ENCODE measurements at regions not wholly inside any gene's neighbourhood (a gene's known extent, or its start where the extent isn't known, plus 50 kb on each side); places are given as distances from the start of the nearest gene placed in this dataset.

DNA sequence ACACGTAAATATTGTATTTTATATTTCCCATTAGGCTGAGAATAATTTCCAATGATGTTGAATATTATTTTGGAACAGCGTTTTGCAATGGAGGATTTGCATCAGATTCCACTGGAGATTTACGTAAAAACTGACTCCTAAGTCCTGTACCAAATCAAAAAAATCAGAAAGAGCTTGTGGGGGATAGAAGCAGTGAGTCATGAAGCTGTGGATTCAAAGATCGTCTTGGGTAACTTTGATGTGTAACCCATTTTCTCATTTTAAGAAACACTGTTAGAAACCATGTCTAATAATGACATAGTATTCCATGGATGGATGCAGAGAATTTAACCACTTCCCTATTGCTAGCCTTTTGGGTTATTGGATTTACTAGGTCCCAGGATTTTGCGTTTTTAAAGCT is 158.6 kb downstream of the INHBA start:
- Histone ChIP-seq H3K9me3 (ENCODE audit: low read depth) (no peaks in the 10 kb centered on the region), H2AFZ (replicated peaks) (no peak overlapping the region), H3K4me3 (no peak overlapping the region), H3K4me2 (no peak overlapping the region), H3K27me3 (no peaks in the 10 kb centered on the region), H3K79me2 (ENCODE audit: low read depth) (no peaks in the 10 kb centered on the region), H3K4me1 (peaks cover 3% of the 10 kb centered on the region), H4K20me1 (ENCODE audit: low read depth) (no peaks in the 10 kb centered on the region), H3K9ac (no peak overlapping the region), H3F3A (ENCODE audit: low read depth) (peaks cover 1% of the 10 kb centered on the region), H3K27ac (no peak overlapping the region), H3K36me3 (no peaks in the 10 kb centered on the region)
- DNase-seq (ENCODE audit: low spot score), result no peak
- Mint-ChIP-seq H3K4me1 (no peaks in the 10 kb centered on the region), H3K27me3 (ENCODE audit: insufficient read depth, low read depth) (peaks cover 3% of the 10 kb centered on the region), H3K9me3 (no peaks in the 10 kb centered on the region), H3K27ac (no peak overlapping the region), H3K4me3 (no peak overlapping the region), H3K36me3 (no peaks in the 10 kb centered on the region)
- no peak for TF ChIP-seq EZH2 (IDR thresholded peaks at IDR 0.05)
- TF ChIP-seq, protein P1, sequence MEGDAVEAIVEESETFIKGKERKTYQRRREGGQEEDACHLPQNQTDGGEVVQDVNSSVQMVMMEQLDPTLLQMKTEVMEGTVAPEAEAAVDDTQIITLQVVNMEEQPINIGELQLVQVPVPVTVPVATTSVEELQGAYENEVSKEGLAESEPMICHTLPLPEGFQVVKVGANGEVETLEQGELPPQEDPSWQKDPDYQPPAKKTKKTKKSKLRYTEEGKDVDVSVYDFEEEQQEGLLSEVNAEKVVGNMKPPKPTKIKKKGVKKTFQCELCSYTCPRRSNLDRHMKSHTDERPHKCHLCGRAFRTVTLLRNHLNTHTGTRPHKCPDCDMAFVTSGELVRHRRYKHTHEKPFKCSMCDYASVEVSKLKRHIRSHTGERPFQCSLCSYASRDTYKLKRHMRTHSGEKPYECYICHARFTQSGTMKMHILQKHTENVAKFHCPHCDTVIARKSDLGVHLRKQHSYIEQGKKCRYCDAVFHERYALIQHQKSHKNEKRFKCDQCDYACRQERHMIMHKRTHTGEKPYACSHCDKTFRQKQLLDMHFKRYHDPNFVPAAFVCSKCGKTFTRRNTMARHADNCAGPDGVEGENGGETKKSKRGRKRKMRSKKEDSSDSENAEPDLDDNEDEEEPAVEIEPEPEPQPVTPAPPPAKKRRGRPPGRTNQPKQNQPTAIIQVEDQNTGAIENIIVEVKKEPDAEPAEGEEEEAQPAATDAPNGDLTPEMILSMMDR (IDR thresholded peaks at IDR 0.05), result no peak
- TF ChIP-seq EZH2phosphoT487 (IDR thresholded peaks at IDR 0.05), result no peak

DNA sequence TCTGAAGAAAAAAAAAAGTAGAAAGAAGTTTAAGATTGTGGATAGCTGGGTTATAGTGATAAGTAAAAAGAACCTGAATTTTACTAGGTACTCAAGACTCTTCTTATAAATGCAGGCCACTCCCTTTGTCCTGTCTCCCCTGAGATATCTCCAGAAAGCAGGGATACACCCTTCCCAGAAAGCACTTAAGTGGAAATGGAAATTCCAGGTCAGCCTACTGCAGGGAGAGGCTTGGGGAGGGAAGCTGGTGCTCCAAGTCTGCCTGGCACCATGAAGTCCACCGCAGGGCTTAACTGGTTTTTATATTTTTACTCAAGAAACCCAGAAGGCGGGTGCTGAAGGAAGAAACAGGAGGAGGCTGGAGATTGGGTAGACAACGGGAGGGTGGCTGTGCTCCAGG is 162.3 kb downstream of the INHBA start:
- Mint-ChIP-seq H3K9me3 (no peaks in the 10 kb centered on the region), H3K4me3 (no peak overlapping the region), H3K4me1 (no peaks in the 10 kb centered on the region), H3K36me3 (no peaks in the 10 kb centered on the region), H3K27ac (no peak overlapping the region), H3K27me3 (ENCODE audit: insufficient read depth, low read depth) (peaks cover 2% of the 10 kb centered on the region)
- H3K9me3 ChIP-seq (ENCODE audit: low read depth), result no peaks in the 10 kb centered on the region
- DNase-seq (ENCODE audit: low spot score), result no peak
- H3K9ac ChIP-seq, result no peak overlapping the region
- H3F3A ChIP-seq (ENCODE audit: low read depth), result peaks cover 7% of the 10 kb centered on the region
- H3K27ac ChIP-seq, result no peak overlapping the region
- H2AFZ ChIP-seq (replicated peaks), result peak overlapping the region; percentile 58
- TF ChIP-seq EZH2phosphoT487 (IDR thresholded peaks at IDR 0.05) (no peak), EZH2 (IDR thresholded peaks at IDR 0.05) (no peak)
- TF ChIP-seq, protein P1 (IDR thresholded peaks at IDR 0.05), result no peak
- H3K36me3 ChIP-seq, result no peaks in the 10 kb centered on the region
- no peaks in the 10 kb centered on the region for H3K27me3 ChIP-seq
- H3K4me3 ChIP-seq, result no peak overlapping the region
- H3K4me2 ChIP-seq, result no peak overlapping the region
- no peaks in the 10 kb centered on the region for H3K79me2 ChIP-seq (ENCODE audit: low read depth)
- H3K4me1 ChIP-seq, result peaks cover 7% of the 10 kb centered on the region
- H4K20me1 ChIP-seq (ENCODE audit: low read depth), result no peaks in the 10 kb centered on the region

DNA sequence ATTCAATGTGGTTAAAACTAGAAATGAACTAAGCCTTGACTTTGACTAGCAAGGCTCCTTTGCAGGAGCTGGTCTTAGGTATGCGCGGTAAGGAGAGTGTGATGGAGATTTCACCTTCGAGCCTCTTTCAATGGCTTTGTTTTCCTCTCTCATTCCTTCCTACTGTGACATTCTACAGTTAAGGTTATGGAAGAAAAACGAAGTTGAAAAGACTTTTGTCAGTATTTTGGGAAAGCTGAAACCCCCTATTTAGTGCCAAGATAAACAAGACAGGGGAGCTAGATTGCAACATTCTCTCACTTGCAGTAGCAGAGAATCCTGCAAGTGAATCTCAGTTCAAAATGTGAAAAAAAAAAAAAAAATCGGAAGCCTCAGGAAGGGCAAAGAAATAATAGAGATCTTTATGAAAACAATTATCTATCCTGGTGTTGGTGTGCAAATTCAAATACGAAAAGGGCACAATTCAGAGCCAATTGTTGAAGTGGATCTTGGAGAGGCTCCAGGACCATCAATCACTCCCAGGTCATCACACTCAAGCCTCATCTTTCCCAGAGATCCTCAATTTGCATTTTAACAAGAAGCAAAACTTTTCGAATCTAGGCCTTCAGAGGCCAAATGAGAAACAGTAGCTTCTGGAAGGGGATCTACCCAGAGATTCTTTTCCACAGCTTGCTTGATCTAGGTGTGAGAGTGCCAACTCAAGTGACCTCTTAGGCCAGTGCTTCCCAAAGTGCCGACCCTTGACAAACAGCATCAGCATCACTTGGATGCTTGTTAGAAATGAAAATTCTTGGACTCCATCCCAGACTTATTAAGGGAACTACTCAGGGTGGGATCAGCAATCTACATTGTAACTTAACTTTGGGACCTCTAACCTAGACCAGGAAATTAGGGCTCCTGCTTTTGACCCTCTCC is 163.8 kb downstream of the INHBA start:
- H3K27ac ChIP-seq, result no peak overlapping the region
- no peak overlapping the region for H3K4me3 Mint-ChIP-seq

More for the DNA sequence above, 163.8 kb downstream of the INHBA start:
- Histone ChIP-seq H3K9ac (no peak overlapping the region), H3K9me3 (ENCODE audit: low read depth) (no peaks in the 10 kb centered on the region), H3K4me1 (peaks cover 7% of the 10 kb centered on the region), H4K20me1 (ENCODE audit: low read depth) (no peaks in the 10 kb centered on the region), H3K79me2 (ENCODE audit: low read depth) (no peaks in the 10 kb centered on the region), H3F3A (ENCODE audit: low read depth) (peaks cover 7% of the 10 kb centered on the region), H3K36me3 (no peaks in the 10 kb centered on the region), H3K4me3 (no peak overlapping the region), H3K4me2 (peak overlapping the region; percentile 14), H3K27me3 (no peaks in the 10 kb centered on the region), H2AFZ (replicated peaks) (no peak overlapping the region)
- no peak for DNase-seq (ENCODE audit: low spot score)
- TF ChIP-seq EZH2phosphoT487 (IDR thresholded peaks at IDR 0.05) (no peak), EZH2 (IDR thresholded peaks at IDR 0.05) (no peak)
- TF ChIP-seq, protein P1 (IDR thresholded peaks at IDR 0.05), result no peak
- Mint-ChIP-seq H3K4me1 (no peaks in the 10 kb centered on the region), H3K36me3 (no peaks in the 10 kb centered on the region), H3K27me3 (ENCODE audit: insufficient read depth, low read depth) (peaks cover 2% of the 10 kb centered on the region), H3K9me3 (no peaks in the 10 kb centered on the region), H3K27ac (no peak overlapping the region)

Data from neural progenitor cell (in vitro differentiated cells).